ENCODE measurements at regions not wholly inside any gene's neighbourhood (a gene's known extent, or its start where the extent isn't known, plus 50 kb on each side); places are given as distances from the start of the nearest gene placed in this dataset.

DNA sequence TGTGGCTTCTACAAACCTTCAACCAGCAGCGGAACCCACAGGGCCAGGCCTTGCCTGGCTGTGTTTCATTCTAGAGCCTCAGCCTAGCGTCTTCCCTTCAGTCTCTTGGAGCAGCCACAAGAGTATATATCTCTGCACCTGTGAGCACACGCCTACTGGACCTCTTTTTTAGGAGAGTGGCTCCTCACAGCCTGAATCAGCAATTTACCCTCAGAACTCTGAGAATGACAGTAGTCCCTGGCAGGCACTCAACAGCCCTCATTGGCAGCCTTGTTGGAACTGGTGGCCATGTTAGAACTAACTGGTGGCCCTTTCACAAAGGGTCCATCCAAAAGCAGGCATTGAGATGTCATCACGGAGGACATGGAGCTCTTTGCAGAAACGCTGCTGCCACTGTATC lies 138.9 kb downstream of the BCOR start:
- Mint-ChIP-seq H3K27me3 (ENCODE audit: insufficient read depth) (peaks cover 5% of the 10 kb centered on the region), H3K4me3 (no peak overlapping the region), H3K36me3 (ENCODE audit: low read depth) (no peaks in the 10 kb centered on the region), H3K9me3 (no peaks in the 10 kb centered on the region), H3K27ac (no peak overlapping the region), H3K4me1 (ENCODE audit: low read depth) (peaks cover 16% of the 10 kb centered on the region)
- TF ChIP-seq, protein P1, sequence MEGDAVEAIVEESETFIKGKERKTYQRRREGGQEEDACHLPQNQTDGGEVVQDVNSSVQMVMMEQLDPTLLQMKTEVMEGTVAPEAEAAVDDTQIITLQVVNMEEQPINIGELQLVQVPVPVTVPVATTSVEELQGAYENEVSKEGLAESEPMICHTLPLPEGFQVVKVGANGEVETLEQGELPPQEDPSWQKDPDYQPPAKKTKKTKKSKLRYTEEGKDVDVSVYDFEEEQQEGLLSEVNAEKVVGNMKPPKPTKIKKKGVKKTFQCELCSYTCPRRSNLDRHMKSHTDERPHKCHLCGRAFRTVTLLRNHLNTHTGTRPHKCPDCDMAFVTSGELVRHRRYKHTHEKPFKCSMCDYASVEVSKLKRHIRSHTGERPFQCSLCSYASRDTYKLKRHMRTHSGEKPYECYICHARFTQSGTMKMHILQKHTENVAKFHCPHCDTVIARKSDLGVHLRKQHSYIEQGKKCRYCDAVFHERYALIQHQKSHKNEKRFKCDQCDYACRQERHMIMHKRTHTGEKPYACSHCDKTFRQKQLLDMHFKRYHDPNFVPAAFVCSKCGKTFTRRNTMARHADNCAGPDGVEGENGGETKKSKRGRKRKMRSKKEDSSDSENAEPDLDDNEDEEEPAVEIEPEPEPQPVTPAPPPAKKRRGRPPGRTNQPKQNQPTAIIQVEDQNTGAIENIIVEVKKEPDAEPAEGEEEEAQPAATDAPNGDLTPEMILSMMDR (IDR thresholded peaks at IDR 0.05): no peak
- no peak for DNase-seq

DNA sequence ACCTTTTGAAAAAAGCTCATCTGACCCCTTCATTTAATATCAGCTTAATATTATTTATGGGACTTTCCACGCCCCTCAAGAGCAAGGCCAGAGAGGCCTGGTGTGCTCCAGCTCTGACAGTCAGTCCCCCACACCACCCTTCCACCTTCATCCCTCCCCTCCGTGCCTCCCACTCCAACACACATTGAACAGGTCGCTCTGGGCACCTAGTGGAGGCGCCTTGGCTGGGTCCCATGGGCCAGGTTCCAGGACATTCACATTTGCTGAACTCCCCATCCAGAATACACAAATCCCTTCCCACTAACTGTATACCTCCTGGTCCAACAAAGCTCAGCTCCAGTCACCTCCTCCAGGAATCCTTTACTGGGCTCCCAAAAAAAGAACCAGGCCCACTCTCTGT lies 137.5 kb downstream of the BCOR start:
- TF ChIP-seq, protein P1 (IDR thresholded peaks at IDR 0.05): no peak
- Mint-ChIP-seq H3K4me3 (no peak overlapping the region), H3K9me3 (no peaks in the 10 kb centered on the region), H3K27ac (no peak overlapping the region), H3K4me1 (ENCODE audit: low read depth) (peaks cover 14% of the 10 kb centered on the region), H3K36me3 (ENCODE audit: low read depth) (no peaks in the 10 kb centered on the region), H3K27me3 (ENCODE audit: insufficient read depth) (peaks cover 8% of the 10 kb centered on the region)
- no peak for DNase-seq

DNA sequence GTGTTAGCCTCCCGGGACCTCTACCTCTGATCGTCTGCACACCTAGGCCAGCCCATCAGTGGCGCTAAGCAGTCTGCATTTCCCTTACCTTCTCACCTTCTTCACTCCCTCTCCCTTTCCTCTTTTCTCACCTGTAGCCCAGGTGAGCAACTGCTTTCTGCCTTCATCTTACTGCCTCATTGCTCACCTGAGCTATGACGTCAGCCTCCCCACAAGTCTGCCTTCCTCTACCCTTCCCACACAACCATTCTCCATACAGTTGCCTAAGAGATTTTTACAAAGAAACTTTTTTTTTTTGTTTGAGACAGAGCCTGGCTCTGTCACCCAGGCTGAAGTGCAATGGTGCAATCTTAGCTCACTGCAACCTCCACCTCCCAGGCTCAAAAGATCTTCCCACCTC lies 136.3 kb downstream of the BCOR start:
- Mint-ChIP-seq H3K27me3 (ENCODE audit: insufficient read depth) (peaks cover 8% of the 10 kb centered on the region), H3K4me1 (ENCODE audit: low read depth) (peaks cover 14% of the 10 kb centered on the region), H3K36me3 (ENCODE audit: low read depth) (no peaks in the 10 kb centered on the region), H3K9me3 (no peaks in the 10 kb centered on the region), H3K27ac (no peak overlapping the region), H3K4me3 (no peak overlapping the region)
- no peak for DNase-seq
- TF ChIP-seq, protein P1 (IDR thresholded peaks at IDR 0.05): no peak

DNA sequence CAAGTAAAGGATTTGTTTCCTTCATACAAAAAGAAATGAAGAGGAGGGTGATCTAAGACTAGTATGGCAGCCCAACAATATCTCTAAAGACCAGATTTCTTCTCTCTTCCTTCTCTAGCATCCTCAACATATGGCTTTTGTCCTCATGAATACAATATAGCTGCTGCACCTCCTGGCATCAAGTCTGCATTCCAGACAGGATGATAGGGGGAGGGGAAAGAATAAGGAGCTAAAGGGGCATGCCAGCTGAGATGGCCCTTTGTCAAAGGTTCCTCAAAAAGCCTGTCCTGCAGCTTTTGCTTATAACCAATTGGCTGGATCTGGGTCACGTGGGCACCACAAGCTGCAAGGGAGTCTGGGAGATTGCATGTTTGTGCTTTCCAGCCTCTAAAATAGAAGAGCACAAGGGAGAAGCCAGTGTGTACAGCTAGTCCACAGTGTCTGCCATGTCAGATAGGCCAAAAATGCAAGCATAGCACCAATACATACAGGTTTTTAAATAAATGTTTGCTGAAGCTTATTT lies 132.6 kb downstream of the BCOR start:
- no peaks in the 10 kb centered on the region for H3K9me3 Mint-ChIP-seq
- H3K4me1 Mint-ChIP-seq (ENCODE audit: low read depth): peaks cover 7% of the 10 kb centered on the region
- no peaks in the 10 kb centered on the region for H3K36me3 Mint-ChIP-seq (ENCODE audit: low read depth)
- TF ChIP-seq, protein P1 (IDR thresholded peaks at IDR 0.05): no peak
- H3K4me3 Mint-ChIP-seq: no peak overlapping the region
- no peak overlapping the region for H3K27ac Mint-ChIP-seq
- H3K27me3 Mint-ChIP-seq (ENCODE audit: insufficient read depth): peaks cover 12% of the 10 kb centered on the region
- no peak for DNase-seq

DNA sequence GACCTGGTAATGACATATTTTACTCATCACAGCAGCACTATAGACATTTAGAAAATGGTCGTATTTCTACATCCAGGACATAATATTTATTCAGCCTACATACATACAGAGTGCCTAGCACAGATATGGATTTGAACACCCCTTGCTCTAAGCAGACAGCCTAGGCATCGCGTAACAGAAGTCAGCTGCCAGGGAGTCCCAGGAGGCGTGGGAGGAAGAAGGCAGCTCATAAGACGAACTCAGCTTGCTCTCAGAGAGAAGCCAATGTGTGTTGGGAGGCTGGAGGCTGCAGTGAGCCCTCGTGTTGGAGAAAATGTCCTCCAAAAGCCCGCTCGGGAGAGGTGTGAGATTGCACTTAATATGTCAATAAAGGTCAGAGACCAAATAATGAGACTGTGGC lies 131.6 kb downstream of the BCOR start:
- Mint-ChIP-seq H3K9me3 (peaks cover 3% of the 10 kb centered on the region; the same call in 1 of the 2 replicates), H3K4me1 (ENCODE audit: low read depth) (peaks cover 7% of the 10 kb centered on the region), H3K27me3 (ENCODE audit: insufficient read depth) (peaks cover 12% of the 10 kb centered on the region), H3K36me3 (ENCODE audit: low read depth) (peaks cover 4% of the 10 kb centered on the region), H3K27ac (no peak overlapping the region), H3K4me3 (no peak overlapping the region)
- TF ChIP-seq, protein P1 (IDR thresholded peaks at IDR 0.05): no peak
- no peak for DNase-seq

DNA sequence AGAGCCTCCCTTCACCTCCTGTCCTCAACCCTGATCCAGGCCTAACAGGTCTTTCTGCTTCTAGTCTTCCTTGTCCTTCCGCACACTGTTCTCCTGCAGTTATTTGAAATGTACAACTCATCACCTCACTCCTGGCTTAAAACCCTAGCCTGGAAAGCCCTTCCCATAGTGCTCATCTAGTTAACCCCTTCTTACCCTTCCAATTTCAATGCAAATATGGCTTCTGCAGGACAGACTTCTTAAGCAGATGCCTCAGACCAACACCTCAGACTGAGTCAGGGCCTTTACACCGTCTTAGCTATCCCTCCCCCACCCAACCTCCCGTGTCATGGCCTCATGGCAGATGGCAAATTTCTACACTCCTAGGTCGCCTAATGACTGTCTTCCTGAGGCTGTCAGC lies 130.4 kb downstream of the BCOR start:
- peaks cover 6% of the 10 kb centered on the region for H3K36me3 Mint-ChIP-seq (ENCODE audit: low read depth)
- DNase-seq: no peak
- H3K27ac Mint-ChIP-seq: no peak overlapping the region

More for the DNA sequence above, 130.4 kb downstream of the BCOR start:
- peaks cover 10% of the 10 kb centered on the region for H3K27me3 Mint-ChIP-seq (ENCODE audit: insufficient read depth)
- peaks cover 12% of the 10 kb centered on the region for H3K4me1 Mint-ChIP-seq (ENCODE audit: low read depth)
- TF ChIP-seq, protein P1 (IDR thresholded peaks at IDR 0.05): no peak
- peaks cover 6% of the 10 kb centered on the region; the same call in 1 of the 2 replicates for H3K9me3 Mint-ChIP-seq
- no peak overlapping the region for H3K4me3 Mint-ChIP-seq

Measured in HFFc6 (cell line).